Dendritic cell treated with granulocyte-macrophage colony-stimulating factor and Interleukin-4, amounts not matched to agents 40 ng/mL and 50 ng/mL, for 4 days (primary cell): ENCODE measurements at regions not wholly inside any gene's neighbourhood (a gene's known extent, or its start where the extent isn't known, plus 50 kb on each side); places are given as distances from the start of the nearest gene placed in this dataset.
"Not testable (repeated sequence)": the region's sequence is repeated elsewhere in the genome, so short reads cannot be mapped to it uniquely, and the experiment has no call there.

Experiments
- H3K27ac Mint-ChIP-seq: one replicate; pipeline ENCODE4 v1.8.0; 2022; ENCODE audit warnings: mild to moderate bottlenecking, mixed read lengths
- H3K27me3 Mint-ChIP-seq: one replicate; pipeline ENCODE4 v1.8.0; 2022; ENCODE audit warnings: mild to moderate bottlenecking, mixed read lengths
- H3K36me3 Mint-ChIP-seq: one replicate; pipeline ENCODE4 v1.8.0; 2022; ENCODE audit warnings: low read depth, mixed read lengths
- H3K4me1 Mint-ChIP-seq: one replicate; pipeline ENCODE4 v1.8.0; 2022; ENCODE audit warnings: low read depth, mixed read lengths
- H3K4me3 Mint-ChIP-seq: one replicate; pipeline ENCODE4 v1.8.0; 2022; ENCODE audit warnings: mild to moderate bottlenecking, moderate library complexity, mixed read lengths
- H3K9me3 Mint-ChIP-seq: one replicate; pipeline ENCODE4 v1.8.0; 2022; ENCODE audit warnings: mixed read lengths
- intact Hi-C: fragments of 100-400 bp; cut with micrococcal nuclease; formaldehyde crosslinking; loops from one replicate; pipeline ENCODE4 v1.15.0; 2022

DNA sequence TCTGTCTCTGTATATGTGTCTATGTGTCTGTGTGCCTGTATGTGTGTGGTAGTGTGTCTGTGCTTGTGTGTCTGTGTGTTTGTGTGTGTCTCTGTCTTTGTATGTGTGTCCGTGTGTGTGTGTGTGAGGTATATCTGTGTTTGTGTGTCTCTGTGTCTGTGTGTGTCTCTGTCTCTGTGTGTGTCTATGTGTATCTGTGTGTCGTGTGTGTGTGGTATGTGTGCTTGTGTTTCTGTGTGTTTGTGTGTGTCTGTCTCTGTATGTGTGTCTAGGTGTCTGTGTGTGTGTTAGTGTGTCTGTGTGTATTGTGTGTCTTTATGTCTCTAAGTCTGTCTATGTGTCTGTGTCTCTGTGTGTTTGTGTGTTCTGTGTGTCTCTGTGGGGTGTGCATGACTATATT lies 158.6 kb downstream of the TMEM121 start:
- Mint-ChIP-seq H3K9me3 (peaks cover 5% of the 10 kb centered on the region), H3K36me3 (no peaks in the 10 kb centered on the region), H3K4me1 (no peaks in the 10 kb centered on the region), H3K27me3 (peaks cover 4% of the 10 kb centered on the region), H3K4me3 (no peak overlapping the region), H3K27ac (no peak overlapping the region)
- intact Hi-C loops: loop anchor here (10.0 kb wide), 1 partner anchor 120 kb away; no protein-coding TSS in a partner anchor

DNA sequence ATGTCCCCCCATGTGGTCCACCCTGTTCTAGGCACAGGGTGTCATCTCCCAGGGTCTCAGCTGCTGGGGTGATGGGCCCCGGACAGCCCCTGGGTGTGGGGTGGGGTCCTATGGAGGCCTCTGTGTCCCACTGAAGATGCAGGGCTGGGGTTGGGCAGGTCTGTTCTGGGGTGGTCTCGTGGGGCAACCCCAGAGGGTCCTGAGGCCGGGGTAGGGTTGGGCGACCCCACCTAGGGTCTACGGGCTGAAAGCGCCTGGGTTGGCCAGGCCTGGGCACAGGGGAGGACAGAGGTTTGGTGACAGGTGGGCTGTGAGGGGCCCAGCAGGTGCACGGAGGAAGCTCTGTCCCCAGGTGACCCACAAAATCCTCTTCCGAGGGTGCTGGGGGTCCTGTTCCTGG lies 159.2 kb downstream of the TMEM121 start:
- H3K27ac Mint-ChIP-seq, H3K4me1 Mint-ChIP-seq, H3K36me3 Mint-ChIP-seq, H3K4me3 Mint-ChIP-seq, H3K27me3 Mint-ChIP-seq: not testable (repeated sequence)
- intact Hi-C loops: loop anchor here (10.0 kb wide), 1 partner anchor 121 kb away; no protein-coding TSS in a partner anchor
- peaks cover 11% of the 10 kb centered on the region for H3K9me3 Mint-ChIP-seq

DNA sequence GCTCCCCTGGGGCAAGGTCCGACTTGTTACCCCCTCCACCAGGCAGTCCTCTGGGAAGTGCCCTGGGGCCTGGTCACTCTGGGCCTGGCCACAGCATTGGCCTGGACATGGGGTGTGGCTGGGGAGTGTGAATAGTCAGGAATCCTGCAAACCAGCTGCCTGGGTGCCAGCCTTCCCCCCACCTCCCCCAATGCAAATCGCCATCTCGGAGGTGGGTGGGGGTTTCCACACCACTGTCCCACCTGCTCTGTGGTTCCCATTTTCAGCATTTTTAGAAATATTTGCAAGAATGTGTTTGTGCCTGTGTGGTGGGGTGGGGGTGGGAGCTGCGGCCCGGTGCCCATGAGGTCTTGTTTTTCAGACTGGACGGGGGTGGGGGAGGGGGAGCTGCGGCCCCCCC lies 159.7 kb downstream of the TMEM121 start:
- not testable (repeated sequence) for H3K4me3 Mint-ChIP-seq, H3K36me3 Mint-ChIP-seq, H3K27ac Mint-ChIP-seq, H3K4me1 Mint-ChIP-seq, H3K27me3 Mint-ChIP-seq
- intact Hi-C loops: loop anchor here (10.0 kb wide), 1 partner anchor 121 kb away; no protein-coding TSS in a partner anchor
- H3K9me3 Mint-ChIP-seq: peaks cover 15% of the 10 kb centered on the region

DNA sequence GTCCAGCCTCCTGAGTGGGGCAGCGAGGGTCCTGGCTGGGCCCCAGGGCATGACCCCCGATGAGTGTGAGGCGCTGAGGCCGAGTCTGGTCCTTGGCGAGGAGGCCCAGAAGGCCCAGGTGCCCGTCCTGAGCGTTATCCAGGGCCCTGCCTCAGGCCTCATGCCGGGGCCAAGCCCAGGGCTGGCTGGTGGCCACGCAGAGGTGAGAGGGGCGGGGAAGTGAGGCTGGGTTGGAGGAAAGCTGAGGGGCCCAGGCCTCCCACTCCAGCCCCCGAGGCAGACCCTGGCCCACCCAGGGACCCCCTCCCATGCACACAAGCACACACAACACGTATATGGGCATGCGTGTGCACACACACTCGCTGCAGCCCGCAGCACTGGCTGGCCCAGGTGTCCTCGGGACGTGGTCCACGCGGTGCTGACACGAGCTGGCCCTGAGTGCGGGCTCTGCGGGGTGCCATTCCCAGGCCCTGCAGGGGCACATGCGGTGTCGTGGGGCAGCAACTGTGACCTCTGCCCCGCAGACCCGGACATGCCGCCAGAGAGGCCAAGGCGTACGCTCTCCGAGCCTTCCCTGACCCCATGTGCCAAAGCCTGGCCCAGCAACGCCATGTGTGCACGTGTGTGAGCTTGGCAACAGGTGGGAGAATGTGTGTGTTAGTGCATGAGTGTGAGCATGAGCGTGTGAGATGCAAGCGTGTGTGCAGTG lies 160.2 kb downstream of the TMEM121 start:
- not testable (repeated sequence) for H3K4me1 Mint-ChIP-seq, H3K36me3 Mint-ChIP-seq, H3K4me3 Mint-ChIP-seq, H3K27me3 Mint-ChIP-seq, H3K27ac Mint-ChIP-seq
- intact Hi-C loops: loop anchor here (10.0 kb wide), 1 partner anchor 122 kb away; no protein-coding TSS in a partner anchor
- H3K9me3 Mint-ChIP-seq: peaks cover 15% of the 10 kb centered on the region

DNA sequence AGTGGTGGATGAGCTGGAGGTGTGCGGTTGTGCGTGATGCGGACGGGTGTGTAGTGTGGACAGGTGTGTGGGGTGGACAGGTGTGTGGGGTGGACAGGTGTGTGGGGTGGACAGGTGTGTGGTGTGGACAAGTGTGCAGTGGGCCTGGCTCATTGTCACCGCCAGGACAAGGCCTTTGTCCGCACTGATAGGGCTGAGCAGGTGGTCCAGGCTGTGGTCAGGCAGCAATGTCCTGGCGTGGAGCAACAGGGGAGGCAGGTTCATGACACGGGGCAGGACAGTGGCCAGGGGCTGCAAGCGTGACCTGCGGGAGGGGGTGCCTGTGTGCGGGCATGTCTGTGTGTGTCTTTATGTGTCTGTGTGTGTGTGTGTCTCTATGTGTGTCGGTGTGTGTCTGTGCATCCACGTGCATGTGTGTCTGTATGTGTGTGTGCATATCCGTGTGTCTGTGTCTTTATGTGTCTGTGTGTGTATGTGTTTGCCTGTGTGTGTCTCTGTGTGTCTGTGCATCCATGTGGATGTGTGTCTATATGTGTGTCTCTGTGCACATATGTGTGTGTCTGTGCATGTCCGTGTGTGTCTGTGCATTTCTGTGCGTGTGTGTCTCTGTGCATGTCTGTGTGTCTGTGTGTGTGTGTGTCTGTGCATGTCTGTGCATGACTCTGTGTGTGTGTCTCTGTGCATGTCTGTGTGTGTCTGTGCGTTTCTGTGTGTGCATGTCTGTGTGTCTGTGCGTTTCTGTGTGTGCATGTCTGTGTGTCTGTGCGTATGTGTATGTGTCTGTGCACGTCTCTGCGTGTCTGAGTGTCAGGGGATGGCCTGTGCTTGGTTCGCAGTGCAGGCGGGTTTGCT lies 161.0 kb downstream of the TMEM121 start:
- not testable (repeated sequence) for H3K27me3 Mint-ChIP-seq, H3K36me3 Mint-ChIP-seq, H3K4me1 Mint-ChIP-seq, H3K27ac Mint-ChIP-seq, H3K4me3 Mint-ChIP-seq
- intact Hi-C loops: loop anchor here (10.0 kb wide), 1 partner anchor 123 kb away; no protein-coding TSS in a partner anchor
- peaks cover 15% of the 10 kb centered on the region for H3K9me3 Mint-ChIP-seq

DNA sequence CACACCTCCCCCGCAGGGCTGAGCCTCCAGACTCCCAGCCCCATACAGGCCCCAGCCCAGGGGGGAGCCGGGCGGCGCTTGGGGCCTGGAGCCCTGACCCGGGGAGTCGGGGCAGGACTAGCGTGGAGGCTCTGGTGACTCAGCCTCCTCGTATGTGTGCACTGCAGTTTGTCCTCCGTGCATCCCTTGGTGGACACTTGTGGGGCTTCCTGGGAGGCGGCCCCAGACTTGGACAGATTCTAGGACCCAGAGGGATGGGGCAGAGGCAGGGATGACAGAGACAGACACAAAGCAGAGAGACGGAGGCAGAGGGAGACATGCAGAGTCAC lies 161.6 kb downstream of the TMEM121 start:
- H3K36me3 Mint-ChIP-seq, H3K27ac Mint-ChIP-seq, H3K4me3 Mint-ChIP-seq, H3K4me1 Mint-ChIP-seq, H3K27me3 Mint-ChIP-seq: not testable (repeated sequence)
- intact Hi-C loops: loop anchor here (10.0 kb wide), 1 partner anchor 123 kb away; no protein-coding TSS in a partner anchor
- H3K9me3 Mint-ChIP-seq: peaks cover 15% of the 10 kb centered on the region

DNA sequence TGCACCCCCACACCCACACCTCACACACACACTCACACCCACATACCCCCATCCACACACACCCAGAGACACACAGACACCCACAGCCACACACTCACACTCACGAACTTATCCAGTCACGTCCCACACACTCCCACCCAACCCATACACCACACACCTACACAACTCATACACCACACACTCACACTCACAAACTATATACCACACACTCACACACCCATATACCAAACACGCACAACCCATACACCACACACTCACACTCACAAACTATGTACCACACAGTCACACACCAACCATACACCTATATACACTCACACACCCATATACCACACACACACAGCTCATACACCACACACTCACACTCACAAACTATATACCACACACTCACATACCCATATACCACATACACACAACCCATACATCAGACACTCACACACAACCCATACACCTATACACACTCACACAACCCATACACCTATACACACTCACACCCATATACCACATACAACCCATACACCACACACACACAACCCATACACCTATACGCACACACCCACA lies 162.4 kb downstream of the TMEM121 start:
- peaks cover 15% of the 10 kb centered on the region for H3K9me3 Mint-ChIP-seq
- not testable (repeated sequence) for H3K4me1 Mint-ChIP-seq, H3K4me3 Mint-ChIP-seq, H3K36me3 Mint-ChIP-seq, H3K27me3 Mint-ChIP-seq, H3K27ac Mint-ChIP-seq
- intact Hi-C loops: loop anchor here (10.0 kb wide), 1 partner anchor 124 kb away; no protein-coding TSS in a partner anchor

DNA sequence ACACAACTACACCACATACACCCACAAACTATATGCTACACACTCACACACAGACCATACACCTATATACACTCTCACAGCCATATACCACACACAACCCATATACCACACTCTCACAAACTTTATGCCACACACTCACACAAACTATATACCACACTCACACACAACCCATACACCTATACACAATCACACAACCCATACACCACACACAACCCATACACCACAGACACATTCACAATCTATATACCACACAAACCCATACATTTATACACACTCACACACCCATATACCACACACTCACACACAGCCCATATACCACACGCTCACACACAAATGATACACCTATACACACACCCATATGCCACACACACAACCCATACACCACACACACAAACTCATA lies 163.3 kb downstream of the TMEM121 start:
- no peaks in the 10 kb centered on the region for H3K4me1 Mint-ChIP-seq
- peaks cover 6% of the 10 kb centered on the region for H3K27me3 Mint-ChIP-seq
- H3K36me3 Mint-ChIP-seq: no peaks in the 10 kb centered on the region
- peaks cover 15% of the 10 kb centered on the region for H3K9me3 Mint-ChIP-seq
- no peak overlapping the region for H3K4me3 Mint-ChIP-seq
- intact Hi-C loops: loop anchor here (10.0 kb wide), 1 partner anchor 125 kb away; no protein-coding TSS in a partner anchor
- H3K27ac Mint-ChIP-seq: no peak overlapping the region

DNA sequence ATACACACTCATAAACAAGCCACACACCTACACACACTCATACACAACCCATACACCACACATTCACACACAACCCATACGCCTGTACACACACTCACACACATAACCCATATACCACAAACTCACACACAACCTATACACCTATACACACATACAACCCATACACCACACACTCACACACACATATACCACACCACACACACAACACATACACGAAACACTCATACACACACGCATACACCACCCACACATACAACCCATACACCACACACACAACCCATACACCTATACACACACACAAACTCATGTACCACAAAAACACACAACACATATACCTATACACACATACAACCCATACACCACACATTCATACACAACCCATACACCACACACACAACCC lies 164.3 kb downstream of the TMEM121 start:
- H3K4me3 Mint-ChIP-seq: no peak overlapping the region
- H3K4me1 Mint-ChIP-seq: no peaks in the 10 kb centered on the region
- H3K27me3 Mint-ChIP-seq: peaks cover 6% of the 10 kb centered on the region
- intact Hi-C loops: no loop called here
- H3K36me3 Mint-ChIP-seq: no peaks in the 10 kb centered on the region
- peaks cover 15% of the 10 kb centered on the region for H3K9me3 Mint-ChIP-seq
- no peak overlapping the region for H3K27ac Mint-ChIP-seq

DNA sequence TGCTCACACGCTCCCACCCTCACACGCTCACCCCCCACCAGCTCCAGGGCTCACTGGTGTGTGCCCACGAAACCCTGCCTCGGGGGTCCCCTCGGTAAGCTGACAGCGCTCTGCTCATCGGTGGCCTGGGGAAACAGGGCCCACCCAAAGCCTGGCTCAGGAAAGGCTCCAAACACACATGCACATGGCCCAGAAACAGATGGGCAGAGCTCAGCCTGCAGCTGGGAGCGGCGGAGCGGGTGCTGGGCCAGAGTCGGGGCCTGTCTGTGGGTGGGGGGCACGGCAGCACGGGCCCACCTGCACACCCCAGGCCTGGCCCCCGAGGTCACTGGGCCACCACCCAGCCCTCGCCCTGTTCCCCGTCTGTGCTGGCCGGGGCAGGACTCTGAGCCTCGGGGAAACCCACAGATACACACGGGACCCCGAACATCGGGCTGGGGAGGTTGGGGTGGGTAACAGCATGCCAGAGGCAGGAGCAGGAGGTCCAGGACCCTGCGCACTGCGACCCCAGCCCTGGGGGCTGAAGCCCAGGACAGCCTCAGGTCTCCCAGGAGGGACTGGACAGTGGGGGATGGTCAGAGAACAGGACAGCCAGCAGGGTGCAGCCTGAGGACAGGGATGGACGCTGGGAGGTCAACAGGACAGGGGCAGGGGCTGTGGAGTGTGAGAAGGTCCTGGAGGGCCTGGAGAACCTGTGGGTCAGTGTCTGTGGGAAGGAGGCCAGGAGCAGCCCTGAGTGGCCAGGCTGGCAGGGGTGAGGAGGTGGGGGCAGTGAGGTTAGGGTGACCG lies 165.1 kb downstream of the TMEM121 start:
- H3K4me3 Mint-ChIP-seq, intact Hi-C loops, H3K4me1 Mint-ChIP-seq, H3K36me3 Mint-ChIP-seq, H3K27me3 Mint-ChIP-seq, H3K27ac Mint-ChIP-seq: not testable (repeated sequence)
- H3K9me3 Mint-ChIP-seq: peaks cover 15% of the 10 kb centered on the region

DNA sequence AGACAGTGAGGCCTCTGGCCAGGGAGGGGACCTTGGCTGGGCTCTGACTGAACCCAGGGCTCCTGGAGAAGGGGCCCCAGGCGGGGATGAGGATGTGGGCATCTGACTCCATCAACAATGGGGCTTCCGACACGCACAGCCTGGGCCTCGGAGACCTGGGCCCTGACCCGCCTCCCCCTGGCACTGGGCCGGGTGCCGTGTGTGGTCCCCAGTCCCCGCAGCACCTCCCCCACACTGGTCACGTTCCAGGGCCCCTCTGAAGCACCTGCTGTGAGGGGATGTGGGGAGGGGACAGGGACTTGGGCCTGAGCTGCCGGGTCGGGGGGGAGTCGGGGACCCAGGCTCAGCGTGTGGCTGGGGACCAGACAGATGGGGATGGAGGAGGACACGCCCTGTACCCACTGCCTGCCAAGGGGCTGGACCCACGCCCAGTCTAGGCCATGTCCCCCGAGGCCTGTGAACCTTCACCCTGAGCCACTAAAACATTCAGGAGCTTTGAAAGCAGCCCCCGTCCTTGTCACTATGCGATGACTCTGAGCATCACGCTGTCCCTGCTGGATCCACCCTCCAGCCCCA lies 165.8 kb downstream of the TMEM121 start:
- H3K27me3 Mint-ChIP-seq, H3K36me3 Mint-ChIP-seq, intact Hi-C loops, H3K4me3 Mint-ChIP-seq, H3K4me1 Mint-ChIP-seq, H3K27ac Mint-ChIP-seq: not testable (repeated sequence)
- H3K9me3 Mint-ChIP-seq: peaks cover 15% of the 10 kb centered on the region

DNA sequence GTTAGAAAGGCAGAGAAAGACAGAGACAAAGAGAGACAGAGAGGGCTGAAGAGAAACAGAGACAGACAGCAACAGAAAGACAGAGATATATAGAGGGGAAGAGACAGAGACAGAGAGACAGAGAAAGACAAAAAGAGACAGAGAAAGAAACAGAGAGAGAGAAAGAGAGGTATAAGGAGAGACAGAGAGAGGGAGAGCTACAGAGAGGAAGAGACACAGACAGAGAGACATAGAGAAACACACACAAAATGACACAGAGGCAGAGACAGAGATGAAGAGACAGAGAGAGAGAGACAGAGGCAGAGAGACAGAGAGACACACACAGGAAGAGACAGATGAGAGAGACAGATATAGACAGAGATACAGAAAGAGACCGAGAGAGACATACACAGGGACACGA lies 168.6 kb downstream of the TMEM121 start:
- Mint-ChIP-seq H3K4me3 (no peak overlapping the region), H3K9me3 (peaks cover 11% of the 10 kb centered on the region), H3K36me3 (no peaks in the 10 kb centered on the region), H3K27me3 (peaks cover 6% of the 10 kb centered on the region), H3K27ac (no peak overlapping the region), H3K4me1 (no peaks in the 10 kb centered on the region)
- intact Hi-C loops: no loop called here

DNA sequence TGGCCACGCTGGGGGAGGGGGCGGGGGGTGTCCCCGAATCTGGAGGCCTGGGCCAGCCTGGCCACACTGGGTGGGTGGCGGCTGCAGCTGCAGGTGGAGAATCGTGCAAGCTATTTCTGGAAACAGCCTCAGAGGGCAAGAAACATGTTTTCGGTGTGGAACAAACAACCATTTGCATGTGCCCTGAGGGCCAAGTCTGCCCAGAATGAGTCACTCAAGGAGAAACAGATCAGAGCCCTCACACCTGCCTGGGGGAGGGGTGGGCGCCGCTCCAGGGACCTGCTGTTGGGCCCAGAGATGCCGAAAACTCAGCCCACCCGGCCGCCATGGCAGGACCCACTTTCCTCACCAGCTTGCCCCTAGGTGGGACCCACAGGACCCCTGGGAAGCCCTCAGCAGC lies 170.0 kb downstream of the TMEM121 start:
- H3K9me3 Mint-ChIP-seq, H3K27ac Mint-ChIP-seq, H3K4me1 Mint-ChIP-seq, H3K36me3 Mint-ChIP-seq, intact Hi-C loops, H3K27me3 Mint-ChIP-seq, H3K4me3 Mint-ChIP-seq: not testable (repeated sequence)
